ENCODE measurements at regions not wholly inside any gene's neighbourhood (a gene's known extent, or its start where the extent isn't known, plus 50 kb on each side); places are given as distances from the start of the nearest gene placed in this dataset.

DNA sequence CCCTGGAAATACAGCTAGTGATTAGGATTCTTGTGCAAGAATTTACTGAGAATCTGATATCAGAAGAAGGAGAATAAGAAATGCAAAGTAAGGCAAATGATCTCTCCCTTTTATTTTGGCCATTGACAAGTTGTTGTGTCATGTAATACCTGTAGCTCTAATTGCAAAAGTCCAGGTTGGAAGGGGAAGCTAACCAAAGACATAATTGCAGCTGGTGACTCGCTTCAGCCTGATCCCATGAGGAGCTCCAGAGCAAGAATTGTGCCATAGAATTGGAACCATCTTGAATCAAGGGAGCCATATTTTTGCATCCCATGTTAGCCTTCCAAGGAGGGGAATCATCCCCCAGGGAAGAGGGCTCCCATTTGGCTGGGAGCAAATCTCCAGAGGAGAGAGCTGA, 149.6 kb upstream of the MOCS2 start:
- no peak overlapping the region for H3K4me3 ChIP-seq (ENCODE audit: low read length)
- no peak for TF ChIP-seq EZH2phosphoT487 (IDR thresholded peaks at IDR 0.05; ENCODE audit: low read depth)
- TF ChIP-seq, protein P1, sequence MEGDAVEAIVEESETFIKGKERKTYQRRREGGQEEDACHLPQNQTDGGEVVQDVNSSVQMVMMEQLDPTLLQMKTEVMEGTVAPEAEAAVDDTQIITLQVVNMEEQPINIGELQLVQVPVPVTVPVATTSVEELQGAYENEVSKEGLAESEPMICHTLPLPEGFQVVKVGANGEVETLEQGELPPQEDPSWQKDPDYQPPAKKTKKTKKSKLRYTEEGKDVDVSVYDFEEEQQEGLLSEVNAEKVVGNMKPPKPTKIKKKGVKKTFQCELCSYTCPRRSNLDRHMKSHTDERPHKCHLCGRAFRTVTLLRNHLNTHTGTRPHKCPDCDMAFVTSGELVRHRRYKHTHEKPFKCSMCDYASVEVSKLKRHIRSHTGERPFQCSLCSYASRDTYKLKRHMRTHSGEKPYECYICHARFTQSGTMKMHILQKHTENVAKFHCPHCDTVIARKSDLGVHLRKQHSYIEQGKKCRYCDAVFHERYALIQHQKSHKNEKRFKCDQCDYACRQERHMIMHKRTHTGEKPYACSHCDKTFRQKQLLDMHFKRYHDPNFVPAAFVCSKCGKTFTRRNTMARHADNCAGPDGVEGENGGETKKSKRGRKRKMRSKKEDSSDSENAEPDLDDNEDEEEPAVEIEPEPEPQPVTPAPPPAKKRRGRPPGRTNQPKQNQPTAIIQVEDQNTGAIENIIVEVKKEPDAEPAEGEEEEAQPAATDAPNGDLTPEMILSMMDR (IDR thresholded peaks at IDR 0.05; ENCODE audit: low read depth, low read length), result no peak
- no peaks in the 10 kb centered on the region for H4K20me1 ChIP-seq (ENCODE audit: insufficient read depth, low read length)
- H3K36me3 ChIP-seq (replicated peaks; ENCODE audit: low read depth, low read length), result no peaks in the 10 kb centered on the region
- no peak overlapping the region for H2AFZ ChIP-seq (ENCODE audit: low read depth, low read length)
- H3K79me2 ChIP-seq (ENCODE audit: low read length), result no peaks in the 10 kb centered on the region
- no peak overlapping the region for H3K4me2 ChIP-seq (ENCODE audit: low read length)
- H3K4me1 ChIP-seq (ENCODE audit: low read length), result no peaks in the 10 kb centered on the region
- no peak overlapping the region for H3K27ac ChIP-seq (ENCODE audit: low read length)
- H3K9me3 ChIP-seq (ENCODE audit: insufficient read depth, low read length), result no peaks in the 10 kb centered on the region
- H3K27me3 ChIP-seq (ENCODE audit: low read depth, low read length), result no peaks in the 10 kb centered on the region
- no peak overlapping the region for H3K9ac ChIP-seq (ENCODE audit: low read length)

DNA sequence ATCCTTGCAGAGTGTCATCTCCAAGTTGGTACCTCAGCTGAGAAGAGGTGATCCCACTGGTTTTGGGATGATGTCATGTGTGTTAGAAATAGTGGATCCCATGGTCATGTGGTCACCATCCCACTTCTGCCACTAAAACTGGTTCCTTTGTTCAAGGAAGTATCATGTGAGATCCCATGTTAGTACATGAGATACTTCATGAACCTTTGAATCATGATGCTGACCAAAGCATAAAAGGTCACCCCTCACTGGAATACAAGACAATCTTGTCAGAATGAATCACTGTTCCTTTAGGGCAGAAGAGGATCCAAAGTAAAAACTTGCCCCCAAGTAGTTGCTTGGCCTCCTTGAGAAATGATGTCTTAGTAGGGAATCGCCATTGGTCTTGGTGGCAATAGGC, 150.9 kb upstream of the MOCS2 start:
- no peaks in the 10 kb centered on the region for H3K36me3 ChIP-seq (replicated peaks; ENCODE audit: low read depth, low read length)
- H3K27ac ChIP-seq (ENCODE audit: low read length), result no peak overlapping the region

DNA sequence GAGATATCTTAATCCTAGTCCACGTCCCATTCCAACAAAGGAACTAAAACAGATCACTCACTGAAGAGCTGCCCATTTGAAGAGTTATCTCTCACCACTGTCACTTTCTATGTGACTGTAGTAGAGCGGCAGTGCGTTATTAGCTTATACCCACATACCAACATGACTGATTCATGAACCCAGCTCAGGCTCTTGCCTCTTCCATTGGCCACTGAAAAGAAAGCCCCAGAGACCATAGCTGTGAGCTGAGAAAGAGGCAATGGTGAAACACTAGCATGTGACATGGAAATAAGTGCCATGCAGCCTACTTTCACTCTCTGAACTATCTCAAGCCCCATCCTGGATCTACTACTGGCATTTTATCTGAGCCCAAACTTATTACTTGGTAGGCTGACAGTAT, 151.7 kb upstream of the MOCS2 start:
- Histone ChIP-seq H2AFZ (ENCODE audit: low read depth, low read length) (no peak overlapping the region), H3K27me3 (ENCODE audit: low read depth, low read length) (no peaks in the 10 kb centered on the region), H3K4me2 (ENCODE audit: low read length) (no peak overlapping the region), H4K20me1 (ENCODE audit: insufficient read depth, low read length) (no peaks in the 10 kb centered on the region), H3K27ac (ENCODE audit: low read length) (no peak overlapping the region), H3K4me3 (ENCODE audit: low read length) (no peak overlapping the region), H3K36me3 (replicated peaks; ENCODE audit: low read depth, low read length) (no peaks in the 10 kb centered on the region), H3K9ac (ENCODE audit: low read length) (no peak overlapping the region), H3K9me3 (ENCODE audit: insufficient read depth, low read length) (no peaks in the 10 kb centered on the region), H3K4me1 (ENCODE audit: low read length) (no peaks in the 10 kb centered on the region), H3K79me2 (ENCODE audit: low read length) (no peaks in the 10 kb centered on the region)
- no peak for TF ChIP-seq EZH2phosphoT487 (IDR thresholded peaks at IDR 0.05; ENCODE audit: low read depth)
- TF ChIP-seq, protein P1 (IDR thresholded peaks at IDR 0.05; ENCODE audit: low read depth, low read length), result no peak

More for the DNA sequence above, 150.9 kb upstream of the MOCS2 start:
- H3K4me3 ChIP-seq (ENCODE audit: low read length), result no peak overlapping the region
- H3K27me3 ChIP-seq (ENCODE audit: low read depth, low read length), result no peaks in the 10 kb centered on the region
- no peak overlapping the region for H2AFZ ChIP-seq (ENCODE audit: low read depth, low read length)
- H4K20me1 ChIP-seq (ENCODE audit: insufficient read depth, low read length), result no peaks in the 10 kb centered on the region
- H3K9me3 ChIP-seq (ENCODE audit: insufficient read depth, low read length), result no peaks in the 10 kb centered on the region
- no peaks in the 10 kb centered on the region for H3K79me2 ChIP-seq (ENCODE audit: low read length)
- no peak for TF ChIP-seq EZH2phosphoT487 (IDR thresholded peaks at IDR 0.05; ENCODE audit: low read depth)
- TF ChIP-seq, protein P1 (IDR thresholded peaks at IDR 0.05; ENCODE audit: low read depth, low read length), result no peak
- H3K9ac ChIP-seq (ENCODE audit: low read length), result no peak overlapping the region
- no peaks in the 10 kb centered on the region for H3K4me1 ChIP-seq (ENCODE audit: low read length)
- no peak overlapping the region for H3K4me2 ChIP-seq (ENCODE audit: low read length)

DNA sequence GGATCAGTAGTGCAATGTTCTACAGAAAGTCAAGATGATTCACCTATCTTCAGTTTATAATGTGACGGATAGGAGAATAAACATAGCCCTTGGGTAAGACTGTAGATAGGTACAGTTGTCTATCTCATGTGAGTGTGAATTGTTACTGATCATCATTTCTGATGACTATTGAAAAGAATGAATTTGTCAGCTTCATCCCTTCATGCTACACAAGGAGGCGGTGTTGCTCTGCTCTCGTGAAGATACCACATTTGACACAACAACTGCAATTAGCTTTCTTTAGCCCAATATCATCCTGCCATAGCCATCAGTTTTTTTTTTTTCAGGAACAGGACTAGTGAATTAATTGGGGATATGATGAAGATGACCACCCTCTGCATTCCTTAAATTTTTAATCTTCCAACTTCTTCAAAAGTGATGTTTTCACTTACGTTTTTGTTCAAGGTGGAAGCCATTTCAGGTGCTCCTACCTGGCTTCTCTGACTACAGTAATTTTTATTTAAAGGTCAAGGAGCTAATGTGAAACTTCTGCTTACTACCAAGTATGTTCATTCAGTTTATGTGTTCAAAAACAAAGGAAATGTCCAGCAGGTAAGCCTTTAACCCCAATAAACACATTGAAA, 152.9 kb upstream of the MOCS2 start:
- Histone ChIP-seq H3K4me1 (ENCODE audit: low read length) (no peaks in the 10 kb centered on the region), H3K27me3 (ENCODE audit: low read depth, low read length) (no peaks in the 10 kb centered on the region), H3K79me2 (ENCODE audit: low read length) (no peaks in the 10 kb centered on the region), H3K9ac (ENCODE audit: low read length) (no peak overlapping the region), H2AFZ (ENCODE audit: low read depth, low read length) (no peak overlapping the region), H3K4me3 (ENCODE audit: low read length) (no peak overlapping the region), H3K36me3 (replicated peaks; ENCODE audit: low read depth, low read length) (no peaks in the 10 kb centered on the region), H3K9me3 (ENCODE audit: insufficient read depth, low read length) (no peaks in the 10 kb centered on the region), H4K20me1 (ENCODE audit: insufficient read depth, low read length) (no peaks in the 10 kb centered on the region), H3K27ac (ENCODE audit: low read length) (no peak overlapping the region), H3K4me2 (ENCODE audit: low read length) (no peak overlapping the region)
- TF ChIP-seq, protein P1 (IDR thresholded peaks at IDR 0.05; ENCODE audit: low read depth, low read length), result peak; percentile 55
- TF ChIP-seq EZH2phosphoT487 (IDR thresholded peaks at IDR 0.05; ENCODE audit: low read depth), result no peak
